Epithelial cell of proximal tubule (primary cell): ENCODE measurements at regions not wholly inside any gene's neighbourhood (a gene's known extent, or its start where the extent isn't known, plus 50 kb on each side); places are given as distances from the start of the nearest gene placed in this dataset.

Source experiments
- DNase-seq: peaks from one replicate; pipeline ENCODE4 v3.0.0-alpha.2; 2011; ENCODE audit warnings: low read depth
- H3K4me3 ChIP-seq: 2 replicates; pipeline ENCODE4 v1.5.1; 2011; ENCODE audit warnings: low read depth, mild to moderate bottlenecking, low read length
- TF ChIP-seq, protein P1 (sequence below): conservative IDR thresholded peaks from 2 replicates; pipeline ENCODE4 v1.5.1; 2012; ENCODE audit warnings: low read depth, mild to moderate bottlenecking, low read length

DNA sequence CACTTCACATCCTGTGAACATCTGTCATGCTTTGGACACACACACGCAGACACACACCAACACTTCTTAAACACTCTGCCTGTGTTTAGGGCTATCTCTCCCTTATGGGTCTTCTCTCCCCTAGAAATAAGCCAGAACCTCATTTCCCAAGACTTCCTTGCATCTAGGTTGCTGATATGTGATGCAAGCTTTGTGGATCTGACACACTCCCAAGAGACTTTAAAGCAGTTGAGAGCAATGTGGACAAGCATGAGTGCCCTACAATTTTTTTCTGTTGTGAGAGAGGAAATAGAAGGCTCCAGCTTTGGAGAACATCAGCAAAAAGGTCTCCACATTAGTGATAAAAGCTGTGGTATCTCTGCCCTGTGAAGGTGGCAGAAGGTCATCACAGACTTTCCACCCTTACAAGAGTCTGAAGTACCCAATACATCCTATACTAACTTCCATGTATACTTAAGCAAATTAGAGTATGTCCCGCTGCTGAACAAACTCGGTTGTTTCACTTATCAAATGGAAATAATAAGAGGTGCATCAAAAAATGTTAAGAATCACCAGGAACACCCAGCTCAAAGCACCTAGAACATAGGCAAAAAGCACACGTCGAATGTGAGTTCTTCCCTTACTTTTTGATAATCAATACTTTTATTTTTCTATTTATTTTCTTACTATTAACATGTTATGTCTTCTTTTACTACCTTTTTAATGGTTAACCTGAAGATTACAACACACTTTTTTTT is 267.6 kb downstream of the SETD4 start:
- DNase-seq = no peak
- H3K4me3 ChIP-seq = no peak overlapping the region
- TF ChIP-seq, protein P1, sequence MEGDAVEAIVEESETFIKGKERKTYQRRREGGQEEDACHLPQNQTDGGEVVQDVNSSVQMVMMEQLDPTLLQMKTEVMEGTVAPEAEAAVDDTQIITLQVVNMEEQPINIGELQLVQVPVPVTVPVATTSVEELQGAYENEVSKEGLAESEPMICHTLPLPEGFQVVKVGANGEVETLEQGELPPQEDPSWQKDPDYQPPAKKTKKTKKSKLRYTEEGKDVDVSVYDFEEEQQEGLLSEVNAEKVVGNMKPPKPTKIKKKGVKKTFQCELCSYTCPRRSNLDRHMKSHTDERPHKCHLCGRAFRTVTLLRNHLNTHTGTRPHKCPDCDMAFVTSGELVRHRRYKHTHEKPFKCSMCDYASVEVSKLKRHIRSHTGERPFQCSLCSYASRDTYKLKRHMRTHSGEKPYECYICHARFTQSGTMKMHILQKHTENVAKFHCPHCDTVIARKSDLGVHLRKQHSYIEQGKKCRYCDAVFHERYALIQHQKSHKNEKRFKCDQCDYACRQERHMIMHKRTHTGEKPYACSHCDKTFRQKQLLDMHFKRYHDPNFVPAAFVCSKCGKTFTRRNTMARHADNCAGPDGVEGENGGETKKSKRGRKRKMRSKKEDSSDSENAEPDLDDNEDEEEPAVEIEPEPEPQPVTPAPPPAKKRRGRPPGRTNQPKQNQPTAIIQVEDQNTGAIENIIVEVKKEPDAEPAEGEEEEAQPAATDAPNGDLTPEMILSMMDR = no peak

DNA sequence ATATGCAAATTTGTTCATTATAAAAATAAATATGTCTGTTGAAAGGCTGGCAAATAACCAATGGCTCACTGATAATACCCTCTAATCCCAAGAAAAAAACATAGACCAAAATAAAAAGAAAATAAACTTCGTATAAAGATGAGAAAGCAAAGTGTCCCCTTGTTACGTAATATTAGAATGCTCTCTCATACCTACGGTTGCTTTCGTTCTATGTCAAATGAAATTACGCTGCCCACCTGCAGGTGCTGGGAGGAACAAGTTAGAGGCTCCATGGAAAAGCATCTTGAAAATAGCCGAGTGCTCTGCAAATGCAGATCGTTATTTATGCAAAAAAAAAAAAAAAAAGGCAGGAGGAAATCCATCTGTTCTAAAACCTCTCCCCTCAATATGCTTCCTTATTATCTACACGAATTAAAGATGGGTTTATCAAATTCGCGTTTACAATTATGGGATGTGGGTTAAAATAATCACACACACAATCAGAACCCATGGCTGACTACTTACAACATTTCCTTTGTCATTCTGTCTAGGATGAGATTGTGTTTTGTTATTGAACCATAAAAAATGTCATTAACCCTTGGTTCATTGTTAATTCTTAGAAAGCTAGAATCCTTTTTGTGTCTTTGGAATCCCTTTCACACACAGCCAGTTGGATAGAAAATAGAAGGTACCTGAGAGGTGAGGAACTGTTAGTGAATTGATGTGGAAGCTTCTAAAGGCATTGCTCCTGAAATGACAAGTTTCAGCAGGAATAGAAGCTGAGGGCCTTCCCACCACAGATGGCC is 268.6 kb downstream of the SETD4 start:
- no peak overlapping the region for H3K4me3 ChIP-seq
- TF ChIP-seq, protein P1 = no peak
- DNase-seq = no peak

DNA sequence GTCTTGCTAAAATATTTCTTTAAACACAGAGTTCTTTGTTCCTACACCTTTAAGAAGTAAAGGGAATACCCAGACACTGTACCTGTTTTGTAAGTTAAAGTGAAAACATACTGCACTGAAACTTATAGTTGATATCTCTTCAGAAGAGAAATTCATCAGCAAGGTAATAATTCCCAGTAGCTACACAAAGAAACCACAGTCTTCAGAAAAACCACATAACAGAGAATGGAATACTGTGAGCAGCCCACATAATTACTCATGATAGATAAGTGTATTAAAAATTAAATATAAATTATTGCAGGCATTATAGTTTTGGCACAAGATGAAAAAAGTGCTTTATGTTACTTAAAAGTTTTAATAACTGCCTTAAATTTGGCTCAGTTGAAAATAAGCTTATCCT is 276.6 kb downstream of the SETD4 start:
- DNase-seq = no peak
- TF ChIP-seq, protein P1 = no peak
- no peak overlapping the region for H3K4me3 ChIP-seq

DNA sequence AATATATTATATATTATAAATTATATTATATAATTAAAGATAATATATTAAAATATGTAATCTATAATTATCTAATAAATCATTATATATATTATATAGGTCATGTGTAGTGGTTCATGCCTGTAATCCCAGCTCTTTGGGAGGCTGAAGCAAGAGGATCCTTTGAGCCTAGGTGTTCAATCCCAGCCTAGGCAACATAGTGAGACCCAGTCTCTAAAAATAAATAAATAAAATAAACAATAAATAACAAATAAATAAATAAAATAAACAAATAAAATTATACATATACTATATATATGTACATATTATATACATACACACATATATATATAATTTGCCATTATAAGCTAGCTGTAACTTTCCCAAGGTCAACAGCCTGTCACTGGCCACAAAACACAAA is 277.7 kb downstream of the SETD4 start:
- no peak overlapping the region for H3K4me3 ChIP-seq
- no peak for DNase-seq
- TF ChIP-seq, protein P1 = no peak

DNA sequence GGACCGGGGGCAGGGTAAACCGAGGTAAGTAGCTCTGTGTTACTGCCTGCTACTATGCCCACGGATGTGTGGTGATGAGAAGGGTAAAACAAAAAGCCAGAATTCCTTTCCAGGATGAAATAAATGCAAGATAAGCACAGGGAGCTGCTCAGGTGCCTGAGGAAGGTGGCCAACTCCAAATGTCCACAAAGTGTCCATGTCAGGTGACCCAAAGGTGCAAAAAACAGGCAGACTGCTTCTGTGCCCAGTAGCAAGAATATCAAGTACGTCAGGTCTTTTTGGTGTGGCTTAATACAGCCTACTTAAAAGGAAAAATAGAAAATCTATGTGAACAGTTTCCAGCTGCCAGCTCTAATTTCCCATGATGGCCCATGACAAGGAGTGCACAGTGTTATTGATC is 279.3 kb downstream of the SETD4 start:
- DNase-seq = no peak
- no peak overlapping the region for H3K4me3 ChIP-seq
- TF ChIP-seq, protein P1 = no peak

DNA sequence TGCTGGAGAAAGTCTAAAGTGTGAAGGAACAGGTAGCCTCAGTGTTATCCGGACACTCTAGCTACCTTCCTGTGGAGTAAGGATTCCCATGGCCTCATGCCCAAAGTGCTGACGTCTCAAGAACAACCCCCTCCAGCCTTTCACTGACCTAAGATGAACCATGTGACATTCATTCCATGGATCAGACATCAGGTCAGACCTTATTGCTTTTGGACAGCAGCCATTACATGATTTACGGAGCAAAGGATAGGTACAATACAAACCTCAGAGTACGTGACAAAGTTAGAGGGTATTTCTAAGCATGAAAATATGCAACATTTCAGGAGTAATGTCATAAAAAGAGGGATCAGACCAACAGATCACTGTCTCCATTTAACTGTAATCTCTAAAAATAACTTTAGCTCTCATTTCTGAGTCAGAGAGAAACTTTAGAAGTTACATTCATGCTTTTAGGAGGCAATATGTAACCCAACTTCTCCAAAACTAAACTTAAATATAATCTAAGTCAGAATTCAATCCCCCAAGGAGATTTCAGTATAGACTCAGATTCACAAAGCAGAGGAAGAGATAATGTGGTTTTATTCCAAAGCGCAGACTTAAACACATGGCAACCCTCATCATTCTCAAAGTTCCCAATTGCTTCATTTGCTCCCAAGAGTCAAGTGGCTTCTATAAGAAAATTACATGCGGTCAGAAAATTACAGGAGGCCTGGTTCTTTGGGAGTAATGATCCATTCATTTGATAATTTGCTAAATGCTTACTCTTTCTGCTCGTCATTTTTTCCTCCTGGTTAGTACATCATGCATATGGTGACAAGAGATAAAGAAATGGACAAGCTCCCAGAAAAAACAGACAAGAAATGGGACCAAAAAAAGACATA is 280.4 kb downstream of the SETD4 start:
- DNase-seq = peak; percentile 61
- no peak overlapping the region for H3K4me3 ChIP-seq
- TF ChIP-seq, protein P1 = no peak
